Peyer's patch (tissue), 4 donors: ENCODE measurements at regions not wholly inside any gene's neighbourhood (a gene's known extent, or its start where the extent isn't known, plus 50 kb on each side); places are given as distances from the start of the nearest gene placed in this dataset.
"Not testable (repeated sequence)": the region's sequence is repeated elsewhere in the genome, so short reads cannot be mapped to it uniquely, and the experiment has no call there.

Experiments used
- DNase-seq, 3 donors: peaks; one replicate each; pipeline ENCODE4 v3.0.0-alpha.2; 2017 to 2019
- H3K27ac ChIP-seq, 4 donors: fragments of 200-600 bp; sonication (generic); one replicate each; pipeline ENCODE4 v1.5.1; 2016 to 2019
- H3K27me3 ChIP-seq, 2 donors: fragments of 200-600 bp; sonication (generic); one replicate each; pipeline ENCODE4 v1.5.1; 2019
- H3K36me3 ChIP-seq, 3 donors: fragments of 200-600 bp; sonication (generic); one replicate each; pipeline ENCODE4 v1.5.1; 2016 to 2019
- H3K4me1 ChIP-seq, 4 donors: fragments of 200-600 bp; sonication (generic); one replicate each; pipeline ENCODE4 v1.5.1; 2016 to 2019
- H3K4me3 ChIP-seq, 4 donors: fragments of 200-600 bp; sonication (generic); 1 replicate in 3 of 4; 2 replicates in 1 of 4; pipeline ENCODE4 v1.5.1; 2016 to 2019; ENCODE audit warnings: mild to moderate bottlenecking in 1 of 4
- H3K9me3 ChIP-seq, 4 donors: fragments of 200-600 bp; sonication (generic); one replicate each; pipeline ENCODE4 v1.5.1; 2016 to 2019; ENCODE audit warnings: mild to moderate bottlenecking in 1 of 4
- CTCF ChIP-seq, 6 experiments: fragments of 450-650 bp in 4 of 6; fragments of 200-600 bp in 2 of 6; sonication (generic) in 1 of 6; IDR thresholded peaks; one replicate each; pipeline ENCODE4 v1.5.1; 2017 to 2019; ENCODE audit warnings: antibody characterized with exemption in 6 of 6, mild to moderate bottlenecking in 3 of 6, moderate library complexity in 1 of 6
- POLR2A ChIP-seq, 2 donors: fragments of 450-650 bp; IDR thresholded peaks; one replicate each; pipeline ENCODE4 v1.5.1; 2017; ENCODE audit warnings: antibody characterized with exemption in 2 of 2, mild to moderate bottlenecking in 2 of 2, moderate library complexity in 2 of 2

- H3K36me3 ChIP-seq: no peaks in the 10 kb centered on the region
- H3K27ac ChIP-seq: no peak overlapping the region
- no peaks in the 10 kb centered on the region for H3K4me1 ChIP-seq
- H3K27me3 ChIP-seq: no peaks in the 10 kb centered on the region
- no peak overlapping the region for H3K4me3 ChIP-seq
- H3K9me3 ChIP-seq: no peaks in the 10 kb centered on the region
- DNase-seq: no peak
- TF ChIP-seq POLR2A (IDR thresholded peaks at IDR 0.05): no peak
- TF ChIP-seq CTCF (IDR thresholded peaks at IDR 0.05): no peak
These were observed 110.9 kb upstream of the DNAJC10 start for GRCh38 chr2:182605166-182605565.

GRCh38 chr2:182606728-182607681 lies 109.1 kb upstream of the DNAJC10 start:
- no peaks in the 10 kb centered on the region for H3K36me3 ChIP-seq
- no peaks in the 10 kb centered on the region for H3K27me3 ChIP-seq
- DNase-seq: no peak
- H3K9me3 ChIP-seq: no peaks in the 10 kb centered on the region
- H3K4me3 ChIP-seq: no peak overlapping the region
- no peak overlapping the region for H3K27ac ChIP-seq
- no peak for TF ChIP-seq CTCF (IDR thresholded peaks at IDR 0.05)
- no peak for TF ChIP-seq POLR2A (IDR thresholded peaks at IDR 0.05)
- no peaks in the 10 kb centered on the region for H3K4me1 ChIP-seq

- TF ChIP-seq CTCF (IDR thresholded peaks at IDR 0.05) (no peak), POLR2A (IDR thresholded peaks at IDR 0.05) (no peak)
These were observed 107.7 kb upstream of the DNAJC10 start for GRCh38 chr2:182608181-182608845.

GRCh38 chr2:182609005-182609404 lies 107.1 kb upstream of the DNAJC10 start:
- not testable (repeated sequence) for H3K4me1 ChIP-seq, H3K27me3 ChIP-seq, DNase-seq, H3K27ac ChIP-seq, H3K4me3 ChIP-seq, H3K9me3 ChIP-seq, H3K36me3 ChIP-seq

More at GRCh38 chr2:182608181-182608845, 107.7 kb upstream of the DNAJC10 start:
- no peaks in the 10 kb centered on the region for H3K9me3 ChIP-seq
- H3K36me3 ChIP-seq: no peaks in the 10 kb centered on the region
- no peak overlapping the region for H3K4me3 ChIP-seq
- DNase-seq: no peak
- no peaks in the 10 kb centered on the region for H3K27me3 ChIP-seq
- no peaks in the 10 kb centered on the region for H3K4me1 ChIP-seq
- no peak overlapping the region for H3K27ac ChIP-seq

- Histone ChIP-seq H3K27ac (no peak overlapping the region), H3K4me1 (no peaks in the 10 kb centered on the region), H3K27me3 (no peaks in the 10 kb centered on the region), H3K36me3 (no peaks in the 10 kb centered on the region), H3K9me3 (no peaks in the 10 kb centered on the region), H3K4me3 (no peak overlapping the region)
- TF ChIP-seq CTCF (IDR thresholded peaks at IDR 0.05) (no peak), POLR2A (IDR thresholded peaks at IDR 0.05) (no peak)
- no peak for DNase-seq
These were observed 105.8 kb upstream of the DNAJC10 start for GRCh38 chr2:182610231-182610630.

- Histone ChIP-seq H3K36me3 (no peaks in the 10 kb centered on the region), H3K27ac (no peak overlapping the region), H3K27me3 (no peaks in the 10 kb centered on the region), H3K4me1 (no peaks in the 10 kb centered on the region), H3K4me3 (no peak overlapping the region), H3K9me3 (no peaks in the 10 kb centered on the region)
- DNase-seq: no peak
- no peak for TF ChIP-seq POLR2A (IDR thresholded peaks at IDR 0.05)
- no peak for TF ChIP-seq CTCF (IDR thresholded peaks at IDR 0.05)
These were observed 105.0 kb upstream of the DNAJC10 start for GRCh38 chr2:182611009-182611408.
